Brain microvascular endothelial cell (primary cell): ENCODE measurements at regions not wholly inside any gene's neighbourhood (a gene's known extent, or its start where the extent isn't known, plus 50 kb on each side); places are given as distances from the start of the nearest gene placed in this dataset.

ENCODE experiments used
- DNase-seq: peaks from one replicate; pipeline ENCODE4 v3.0.0-alpha.2; 2020
- H3K27ac ChIP-seq: fragments of 250-450 bp; sonication (Bioruptor Pico); 2 replicates; pipeline ENCODE4 v1.5.1; 2020; ENCODE audit warnings: mild to moderate bottlenecking, moderate library complexity
- H3K27me3 ChIP-seq: fragments of 250-450 bp; sonication (Bioruptor Pico); replicated peaks from 2 replicates; pipeline ENCODE4 v1.5.1; 2020; ENCODE audit warnings: mild to moderate bottlenecking
- H3K36me3 ChIP-seq: fragments of 250-450 bp; sonication (Bioruptor Pico); replicated peaks from 2 replicates; pipeline ENCODE4 v1.5.1; 2020; ENCODE audit warnings: mild to moderate bottlenecking
- H3K4me3 ChIP-seq: 2 replicates; pipeline ENCODE4 v1.5.1; 2011; ENCODE audit warnings: low read depth, mild to moderate bottlenecking, control low read depth, low read length, moderate library complexity
- CTCF ChIP-seq: IDR thresholded peaks from 2 replicates; pipeline ENCODE4 v1.5.1; 2011; ENCODE audit warnings: low read depth, mild to moderate bottlenecking, moderate library complexity, low read length, control low read depth, inconsistent platforms; ENCODE audit errors: missing control alignments
- in situ Hi-C: cut with HindIII; loops from 2 replicates; pipeline ENCODE4 v1.10.0; 2017; ENCODE audit warnings: low sequenced_read_pairs, low pct_ligation_motif_present

GRCh38 chr5:12208366-12209100 lies 304.3 kb upstream of the CTNND2 start:
- in situ Hi-C loops = no loop called here
- no peaks in the 10 kb centered on the region for H3K36me3 ChIP-seq
- TF ChIP-seq CTCF = no peak
- H3K4me3 ChIP-seq = no peak overlapping the region
- no peaks in the 10 kb centered on the region for H3K27me3 ChIP-seq
- DNase-seq = no peak
- H3K27ac ChIP-seq = no peak overlapping the region

- Histone ChIP-seq H3K27me3 (no peaks in the 10 kb centered on the region), H3K27ac (no peak overlapping the region), H3K36me3 (no peaks in the 10 kb centered on the region), H3K4me3 (no peak overlapping the region)
- in situ Hi-C loops = no loop called here
- no peak for DNase-seq
- no peak for TF ChIP-seq CTCF
Observed at GRCh38 chr5:12204761-12205160, 300.5 kb upstream of the CTNND2 start.

GRCh38 chr5:12193536-12193935 lies 289.3 kb upstream of the CTNND2 start:
- Histone ChIP-seq H3K27ac (no peak overlapping the region), H3K27me3 (no peaks in the 10 kb centered on the region), H3K36me3 (no peaks in the 10 kb centered on the region), H3K4me3 (no peak overlapping the region)
- in situ Hi-C loops = no loop called here
- no peak for DNase-seq
- TF ChIP-seq CTCF = no peak

GRCh38 chr5:12183003-12183402 lies 278.8 kb upstream of the CTNND2 start:
- no peak for DNase-seq
- Histone ChIP-seq H3K27me3 (no peaks in the 10 kb centered on the region), H3K4me3 (no peak overlapping the region), H3K27ac (no peak overlapping the region), H3K36me3 (no peaks in the 10 kb centered on the region)
- in situ Hi-C loops = no loop called here
- TF ChIP-seq CTCF = no peak

- DNase-seq = no peak
- H3K27ac ChIP-seq = no peak overlapping the region
- H3K36me3 ChIP-seq = no peaks in the 10 kb centered on the region
- H3K27me3 ChIP-seq = no peaks in the 10 kb centered on the region
- no peak overlapping the region for H3K4me3 ChIP-seq
- in situ Hi-C loops = no loop called here
- no peak for TF ChIP-seq CTCF
Observed at GRCh38 chr5:12177851-12178250, 273.6 kb upstream of the CTNND2 start.

GRCh38 chr5:12177225-12177624 lies 273.0 kb upstream of the CTNND2 start:
- Histone ChIP-seq H3K27me3 (no peaks in the 10 kb centered on the region), H3K27ac (no peak overlapping the region), H3K36me3 (no peaks in the 10 kb centered on the region), H3K4me3 (no peak overlapping the region)
- in situ Hi-C loops = no loop called here
- TF ChIP-seq CTCF = no peak
- no peak for DNase-seq
